ENCODE measurements at regions not wholly inside any gene's neighbourhood (a gene's known extent, or its start where the extent isn't known, plus 50 kb on each side); places are given as distances from the start of the nearest gene placed in this dataset.

DNA sequence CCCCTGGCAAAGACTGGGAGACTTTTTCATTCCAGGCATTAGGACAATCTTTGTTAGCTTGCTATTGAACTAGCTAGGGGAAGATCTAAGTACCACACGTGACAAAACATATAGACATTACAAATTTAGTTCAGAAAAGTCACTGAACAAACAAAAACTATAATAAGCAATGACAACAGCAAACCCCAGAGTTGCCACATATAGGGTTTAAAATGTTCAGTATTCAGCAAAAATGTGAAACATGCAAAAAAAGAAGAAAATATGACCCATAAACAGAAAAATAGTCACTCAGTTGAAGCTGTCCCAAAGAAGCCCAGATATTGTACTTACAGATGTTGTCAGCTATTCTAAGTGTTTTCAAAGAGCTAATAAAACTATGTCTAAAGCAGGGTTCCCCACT, 431.1 kb upstream of the CDH2 start:
- no peaks in the 10 kb centered on the region for H3K9me3 ChIP-seq (ENCODE audit: low read depth)
- H3K4me1 ChIP-seq: no peaks in the 10 kb centered on the region
- H3K36me3 Mint-ChIP-seq: no peaks in the 10 kb centered on the region
- no peaks in the 10 kb centered on the region for H3K36me3 ChIP-seq
- H3K9ac ChIP-seq: no peak overlapping the region
- no peaks in the 10 kb centered on the region for H3K27me3 ChIP-seq
- H3F3A ChIP-seq (ENCODE audit: low read depth): no peaks in the 10 kb centered on the region
- no peak overlapping the region for H3K4me3 ChIP-seq
- no peaks in the 10 kb centered on the region for H4K20me1 ChIP-seq (ENCODE audit: low read depth)
- no peaks in the 10 kb centered on the region for H3K79me2 ChIP-seq (ENCODE audit: low read depth)
- H3K27ac Mint-ChIP-seq: no peak overlapping the region
- H3K4me2 ChIP-seq: no peak overlapping the region
- no peak for TF ChIP-seq EZH2 (IDR thresholded peaks at IDR 0.05)
- TF ChIP-seq, protein P1, sequence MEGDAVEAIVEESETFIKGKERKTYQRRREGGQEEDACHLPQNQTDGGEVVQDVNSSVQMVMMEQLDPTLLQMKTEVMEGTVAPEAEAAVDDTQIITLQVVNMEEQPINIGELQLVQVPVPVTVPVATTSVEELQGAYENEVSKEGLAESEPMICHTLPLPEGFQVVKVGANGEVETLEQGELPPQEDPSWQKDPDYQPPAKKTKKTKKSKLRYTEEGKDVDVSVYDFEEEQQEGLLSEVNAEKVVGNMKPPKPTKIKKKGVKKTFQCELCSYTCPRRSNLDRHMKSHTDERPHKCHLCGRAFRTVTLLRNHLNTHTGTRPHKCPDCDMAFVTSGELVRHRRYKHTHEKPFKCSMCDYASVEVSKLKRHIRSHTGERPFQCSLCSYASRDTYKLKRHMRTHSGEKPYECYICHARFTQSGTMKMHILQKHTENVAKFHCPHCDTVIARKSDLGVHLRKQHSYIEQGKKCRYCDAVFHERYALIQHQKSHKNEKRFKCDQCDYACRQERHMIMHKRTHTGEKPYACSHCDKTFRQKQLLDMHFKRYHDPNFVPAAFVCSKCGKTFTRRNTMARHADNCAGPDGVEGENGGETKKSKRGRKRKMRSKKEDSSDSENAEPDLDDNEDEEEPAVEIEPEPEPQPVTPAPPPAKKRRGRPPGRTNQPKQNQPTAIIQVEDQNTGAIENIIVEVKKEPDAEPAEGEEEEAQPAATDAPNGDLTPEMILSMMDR (IDR thresholded peaks at IDR 0.05): no peak
- no peak for TF ChIP-seq EZH2phosphoT487 (IDR thresholded peaks at IDR 0.05)
- no peak overlapping the region for H3K4me3 Mint-ChIP-seq
- H2AFZ ChIP-seq (replicated peaks): no peak overlapping the region
- H3K27me3 Mint-ChIP-seq (ENCODE audit: insufficient read depth, low read depth): no peaks in the 10 kb centered on the region
- DNase-seq (ENCODE audit: low spot score): no peak
- H3K9me3 Mint-ChIP-seq: no peaks in the 10 kb centered on the region
- H3K4me1 Mint-ChIP-seq: no peaks in the 10 kb centered on the region
- no peak overlapping the region for H3K27ac ChIP-seq

DNA sequence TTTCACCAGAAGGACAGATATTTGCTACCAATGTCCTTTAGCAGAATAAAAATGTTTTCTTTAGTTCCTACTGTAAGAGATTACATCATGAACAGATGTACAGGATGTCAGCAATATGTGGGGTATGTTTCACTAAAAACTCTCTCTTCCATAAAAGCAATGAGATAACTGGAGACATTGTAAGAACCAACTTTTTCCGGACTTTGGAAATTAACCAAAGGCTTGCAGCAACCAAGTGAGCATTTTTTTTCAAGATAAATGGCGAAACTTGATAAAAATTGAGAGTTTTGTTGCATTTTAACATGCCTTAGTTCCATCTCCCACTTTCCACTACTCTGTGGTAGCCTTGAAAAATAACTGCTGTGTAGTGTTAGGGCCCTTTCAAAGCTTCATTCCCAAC, 429.8 kb upstream of the CDH2 start:
- H2AFZ ChIP-seq (replicated peaks): no peak overlapping the region
- no peaks in the 10 kb centered on the region for H3K9me3 ChIP-seq (ENCODE audit: low read depth)
- DNase-seq (ENCODE audit: low spot score): no peak
- no peaks in the 10 kb centered on the region for H3F3A ChIP-seq (ENCODE audit: low read depth)
- no peaks in the 10 kb centered on the region for H3K27me3 ChIP-seq
- H4K20me1 ChIP-seq (ENCODE audit: low read depth): no peaks in the 10 kb centered on the region
- no peak overlapping the region for H3K4me2 ChIP-seq
- no peaks in the 10 kb centered on the region for H3K4me1 Mint-ChIP-seq
- H3K36me3 Mint-ChIP-seq: no peaks in the 10 kb centered on the region
- H3K9me3 Mint-ChIP-seq: no peaks in the 10 kb centered on the region
- H3K4me3 ChIP-seq: no peak overlapping the region
- no peaks in the 10 kb centered on the region for H3K27me3 Mint-ChIP-seq (ENCODE audit: insufficient read depth, low read depth)
- no peak overlapping the region for H3K4me3 Mint-ChIP-seq
- H3K27ac Mint-ChIP-seq: no peak overlapping the region
- no peak overlapping the region for H3K27ac ChIP-seq
- H3K79me2 ChIP-seq (ENCODE audit: low read depth): no peaks in the 10 kb centered on the region
- H3K4me1 ChIP-seq: no peaks in the 10 kb centered on the region
- TF ChIP-seq, protein P1 (IDR thresholded peaks at IDR 0.05): no peak
- TF ChIP-seq EZH2 (IDR thresholded peaks at IDR 0.05) (no peak), EZH2phosphoT487 (IDR thresholded peaks at IDR 0.05) (no peak)
- no peak overlapping the region for H3K9ac ChIP-seq
- H3K36me3 ChIP-seq: no peaks in the 10 kb centered on the region

DNA sequence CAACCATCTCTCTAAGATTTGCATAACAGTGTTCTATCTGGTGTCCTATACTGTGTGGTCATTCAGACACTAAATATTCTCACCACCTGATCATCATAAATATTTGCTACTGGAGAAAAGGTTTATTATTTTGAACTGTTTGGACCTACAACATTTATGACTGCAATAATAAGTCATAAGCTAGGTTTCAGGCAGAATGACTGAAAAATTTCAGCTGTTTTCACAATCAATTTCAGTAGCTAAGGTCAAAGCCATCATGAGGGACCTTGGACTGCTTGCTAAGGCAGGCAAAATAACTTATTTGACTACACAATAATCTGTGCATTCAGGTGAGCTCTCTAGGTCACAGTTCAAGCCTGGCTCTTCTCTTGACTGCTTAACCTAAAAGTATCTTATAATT, 425.5 kb upstream of the CDH2 start:
- Histone ChIP-seq H3K4me1 (no peaks in the 10 kb centered on the region), H4K20me1 (ENCODE audit: low read depth) (no peaks in the 10 kb centered on the region), H3K27me3 (no peaks in the 10 kb centered on the region), H3K36me3 (no peaks in the 10 kb centered on the region), H3K79me2 (ENCODE audit: low read depth) (no peaks in the 10 kb centered on the region), H3F3A (ENCODE audit: low read depth) (no peaks in the 10 kb centered on the region), H3K9ac (no peak overlapping the region), H3K27ac (no peak overlapping the region), H2AFZ (replicated peaks) (no peak overlapping the region), H3K9me3 (ENCODE audit: low read depth) (peaks cover 7% of the 10 kb centered on the region), H3K4me3 (no peak overlapping the region), H3K4me2 (no peak overlapping the region)
- no peaks in the 10 kb centered on the region for H3K27me3 Mint-ChIP-seq (ENCODE audit: insufficient read depth, low read depth)
- TF ChIP-seq EZH2 (IDR thresholded peaks at IDR 0.05): no peak
- no peak for TF ChIP-seq EZH2phosphoT487 (IDR thresholded peaks at IDR 0.05)
- TF ChIP-seq, protein P1 (IDR thresholded peaks at IDR 0.05): no peak
- no peak overlapping the region for H3K27ac Mint-ChIP-seq
- H3K36me3 Mint-ChIP-seq: no peaks in the 10 kb centered on the region
- no peaks in the 10 kb centered on the region for H3K4me1 Mint-ChIP-seq
- H3K4me3 Mint-ChIP-seq: no peak overlapping the region
- DNase-seq (ENCODE audit: low spot score): no peak
- peaks cover 12% of the 10 kb centered on the region for H3K9me3 Mint-ChIP-seq

DNA sequence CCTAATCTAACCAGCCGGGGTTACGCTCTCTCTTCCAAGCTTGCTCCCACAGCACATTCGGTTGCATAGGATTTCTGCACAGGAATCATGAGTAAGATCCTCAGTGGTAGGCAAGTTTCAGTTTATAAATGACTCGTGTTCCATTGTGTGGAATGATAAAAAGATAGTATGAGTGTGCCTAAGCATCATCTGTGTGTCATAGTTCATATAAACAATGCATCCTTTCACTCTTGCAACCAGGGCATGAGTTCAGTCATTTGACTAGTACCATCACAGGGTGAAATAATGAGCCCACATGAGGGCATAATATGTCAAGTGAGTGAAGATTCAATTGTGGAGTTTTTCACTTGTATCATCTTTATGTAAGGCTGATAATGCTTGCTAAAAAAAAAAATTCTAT, 417.1 kb upstream of the CDH2 start:
- no peak overlapping the region for H3K4me3 Mint-ChIP-seq
- H4K20me1 ChIP-seq (ENCODE audit: low read depth): no peaks in the 10 kb centered on the region
- H3K9ac ChIP-seq: no peak overlapping the region
- H3K4me3 ChIP-seq: no peak overlapping the region
- no peak for DNase-seq (ENCODE audit: low spot score)
- no peaks in the 10 kb centered on the region for H3F3A ChIP-seq (ENCODE audit: low read depth)
- no peaks in the 10 kb centered on the region for H3K36me3 ChIP-seq
- no peaks in the 10 kb centered on the region for H3K36me3 Mint-ChIP-seq
- H3K27ac Mint-ChIP-seq: no peak overlapping the region
- H3K4me1 Mint-ChIP-seq: no peaks in the 10 kb centered on the region
- no peaks in the 10 kb centered on the region for H3K9me3 Mint-ChIP-seq
- H2AFZ ChIP-seq (replicated peaks): no peak overlapping the region
- no peaks in the 10 kb centered on the region for H3K79me2 ChIP-seq (ENCODE audit: low read depth)
- no peak overlapping the region for H3K27ac ChIP-seq
- H3K4me2 ChIP-seq: no peak overlapping the region
- peaks cover 2% of the 10 kb centered on the region for H3K27me3 Mint-ChIP-seq (ENCODE audit: insufficient read depth, low read depth)
- peaks cover under 1% of the 10 kb centered on the region for H3K9me3 ChIP-seq (ENCODE audit: low read depth)
- no peaks in the 10 kb centered on the region for H3K4me1 ChIP-seq
- no peak for TF ChIP-seq EZH2 (IDR thresholded peaks at IDR 0.05)
- TF ChIP-seq EZH2phosphoT487 (IDR thresholded peaks at IDR 0.05): no peak
- TF ChIP-seq, protein P1 (IDR thresholded peaks at IDR 0.05): no peak
- H3K27me3 ChIP-seq: no peaks in the 10 kb centered on the region
